ENCODE measurements at regions not wholly inside any gene's neighbourhood (a gene's known extent, or its start where the extent isn't known, plus 50 kb on each side); places are given as distances from the start of the nearest gene placed in this dataset.

GRCh38 chr3:3635109-3635508 lies 164.1 kb upstream of the LRRN1 start:
- POLR2A ChIA-PET: no interaction called here
- Mint-ChIP-seq H3K36me3 (ENCODE audit: low read depth) (no peaks in the 10 kb centered on the region), H3K9me3 (no peaks in the 10 kb centered on the region), H3K27me3 (no peaks in the 10 kb centered on the region), H3K27ac (no peak overlapping the region), H3K4me3 (no peak overlapping the region), H3K4me1 (no peaks in the 10 kb centered on the region)
- CTCF ChIA-PET: no interaction called here
- DNase-seq: no peak

GRCh38 chr3:3634326-3634725 lies 164.9 kb upstream of the LRRN1 start:
- POLR2A ChIA-PET: no interaction called here

GRCh38 chr3:3633761-3634160 lies 165.5 kb upstream of the LRRN1 start:
- Mint-ChIP-seq H3K36me3 (ENCODE audit: low read depth) (no peaks in the 10 kb centered on the region), H3K9me3 (no peaks in the 10 kb centered on the region), H3K27ac (no peak overlapping the region), H3K4me3 (no peak overlapping the region), H3K27me3 (no peaks in the 10 kb centered on the region), H3K4me1 (no peaks in the 10 kb centered on the region)
- CTCF ChIA-PET: no interaction called here
- no peak for DNase-seq
- POLR2A ChIA-PET: no interaction called here

More at GRCh38 chr3:3634326-3634725, 164.9 kb upstream of the LRRN1 start:
- no peaks in the 10 kb centered on the region for H3K9me3 Mint-ChIP-seq
- no peaks in the 10 kb centered on the region for H3K27me3 Mint-ChIP-seq
- CTCF ChIA-PET: no interaction called here
- H3K36me3 Mint-ChIP-seq (ENCODE audit: low read depth): no peaks in the 10 kb centered on the region
- H3K4me3 Mint-ChIP-seq: no peak overlapping the region
- no peaks in the 10 kb centered on the region for H3K4me1 Mint-ChIP-seq
- DNase-seq: no peak
- H3K27ac Mint-ChIP-seq: no peak overlapping the region

GRCh38 chr3:3632449-3632848 lies 166.8 kb upstream of the LRRN1 start:
- no peak for DNase-seq
- H3K36me3 Mint-ChIP-seq (ENCODE audit: low read depth): no peaks in the 10 kb centered on the region
- no peak overlapping the region for H3K27ac Mint-ChIP-seq
- no peaks in the 10 kb centered on the region for H3K27me3 Mint-ChIP-seq
- ChIA-PET CTCF (interaction anchor here (0.9 kb wide), 1 partner anchor 22 kb away, joined by 3 read pairs; no protein-coding TSS in a partner anchor), POLR2A (no interaction called here)
- no peaks in the 10 kb centered on the region for H3K9me3 Mint-ChIP-seq
- H3K4me3 Mint-ChIP-seq: no peak overlapping the region
- no peaks in the 10 kb centered on the region for H3K4me1 Mint-ChIP-seq

GRCh38 chr3:3631114-3631513 lies 168.1 kb upstream of the LRRN1 start:
- no peak overlapping the region for H3K27ac Mint-ChIP-seq
- no peaks in the 10 kb centered on the region for H3K4me1 Mint-ChIP-seq
- H3K9me3 Mint-ChIP-seq: no peaks in the 10 kb centered on the region
- H3K4me3 Mint-ChIP-seq: no peak overlapping the region
- H3K27me3 Mint-ChIP-seq: no peaks in the 10 kb centered on the region
- no peaks in the 10 kb centered on the region for H3K36me3 Mint-ChIP-seq (ENCODE audit: low read depth)
- ChIA-PET POLR2A (no interaction called here), CTCF (interaction anchor here (0.7 kb wide), 1 partner anchor 96 kb away, joined by 5 read pairs; no protein-coding TSS in a partner anchor)
- no peak for DNase-seq

- Mint-ChIP-seq H3K27ac (no peak overlapping the region), H3K27me3 (no peaks in the 10 kb centered on the region), H3K9me3 (no peaks in the 10 kb centered on the region), H3K4me1 (no peaks in the 10 kb centered on the region), H3K36me3 (ENCODE audit: low read depth) (no peaks in the 10 kb centered on the region), H3K4me3 (no peak overlapping the region)
- ChIA-PET POLR2A (no interaction called here), CTCF (no interaction called here)
- no peak for DNase-seq
Observed at GRCh38 chr3:3629911-3630310, 169.3 kb upstream of the LRRN1 start.

GRCh38 chr3:3628676-3629328 lies 170.4 kb upstream of the LRRN1 start:
- Mint-ChIP-seq H3K27me3 (no peaks in the 10 kb centered on the region), H3K4me1 (no peaks in the 10 kb centered on the region), H3K27ac (no peak overlapping the region), H3K9me3 (no peaks in the 10 kb centered on the region), H3K36me3 (ENCODE audit: low read depth) (no peaks in the 10 kb centered on the region), H3K4me3 (no peak overlapping the region)
- DNase-seq: no peak
- POLR2A ChIA-PET: no interaction called here
- CTCF ChIA-PET: no interaction called here

- no peak for DNase-seq
- ChIA-PET POLR2A (no interaction called here), CTCF (no interaction called here)
- Mint-ChIP-seq H3K9me3 (no peaks in the 10 kb centered on the region), H3K36me3 (ENCODE audit: low read depth) (no peaks in the 10 kb centered on the region), H3K27me3 (no peaks in the 10 kb centered on the region), H3K4me3 (no peak overlapping the region), H3K27ac (no peak overlapping the region), H3K4me1 (no peaks in the 10 kb centered on the region)
Observed at GRCh38 chr3:3627114-3627513, 172.1 kb upstream of the LRRN1 start.

- no peak for DNase-seq
- Mint-ChIP-seq H3K36me3 (ENCODE audit: low read depth) (no peaks in the 10 kb centered on the region), H3K4me1 (no peaks in the 10 kb centered on the region), H3K27me3 (no peaks in the 10 kb centered on the region), H3K9me3 (no peaks in the 10 kb centered on the region), H3K27ac (no peak overlapping the region), H3K4me3 (no peak overlapping the region)
- ChIA-PET CTCF (no interaction called here), POLR2A (interaction anchor here (0.6 kb wide), 1 partner anchor 219 kb away, joined by 4 read pairs; no protein-coding TSS in a partner anchor)
Observed at GRCh38 chr3:3625544-3626271, 173.5 kb upstream of the LRRN1 start.

GRCh38 chr3:3619815-3620214 lies 179.4 kb upstream of the LRRN1 start:
- POLR2A ChIA-PET: no interaction called here
- CTCF ChIA-PET: no interaction called here
- Mint-ChIP-seq H3K4me1 (no peaks in the 10 kb centered on the region), H3K27me3 (no peaks in the 10 kb centered on the region), H3K9me3 (no peaks in the 10 kb centered on the region), H3K4me3 (no peak overlapping the region), H3K36me3 (ENCODE audit: low read depth) (no peaks in the 10 kb centered on the region), H3K27ac (no peak overlapping the region)
- no peak for DNase-seq

- no peak for DNase-seq
- Mint-ChIP-seq H3K27ac (no peak overlapping the region), H3K9me3 (no peaks in the 10 kb centered on the region), H3K4me3 (no peak overlapping the region), H3K27me3 (no peaks in the 10 kb centered on the region), H3K36me3 (ENCODE audit: low read depth) (no peaks in the 10 kb centered on the region), H3K4me1 (no peaks in the 10 kb centered on the region)
- CTCF ChIA-PET: no interaction called here
- POLR2A ChIA-PET: no interaction called here
Observed at GRCh38 chr3:3618623-3619022, 180.6 kb upstream of the LRRN1 start.

- H3K9me3 Mint-ChIP-seq: no peaks in the 10 kb centered on the region
- no peak for DNase-seq
- no peaks in the 10 kb centered on the region for H3K36me3 Mint-ChIP-seq (ENCODE audit: low read depth)
- ChIA-PET POLR2A (no interaction called here), CTCF (no interaction called here)
- no peak overlapping the region for H3K4me3 Mint-ChIP-seq
- no peaks in the 10 kb centered on the region for H3K27me3 Mint-ChIP-seq
- no peak overlapping the region for H3K27ac Mint-ChIP-seq
- no peaks in the 10 kb centered on the region for H3K4me1 Mint-ChIP-seq
Observed at GRCh38 chr3:3615533-3615932, 183.7 kb upstream of the LRRN1 start.

GRCh38 chr3:3610581-3611298 lies 188.5 kb upstream of the LRRN1 start:
- Mint-ChIP-seq H3K4me3 (no peak overlapping the region), H3K9me3 (no peaks in the 10 kb centered on the region), H3K27ac (no peak overlapping the region), H3K27me3 (no peaks in the 10 kb centered on the region), H3K4me1 (no peaks in the 10 kb centered on the region), H3K36me3 (ENCODE audit: low read depth) (no peaks in the 10 kb centered on the region)
- CTCF ChIA-PET: no interaction called here
- POLR2A ChIA-PET: no interaction called here
- no peak for DNase-seq

Data from activated CD4-positive, alpha-beta T cell treated with anti-CD3 and anti-CD28 coated beads, Interleukin-2, amount 10 ng/mL, durations not matched to agents 7 days and 5 days (primary cell).